ENCODE measurements at regions not wholly inside any gene's neighbourhood (a gene's known extent, or its start where the extent isn't known, plus 50 kb on each side); places are given as distances from the start of the nearest gene placed in this dataset.
"Not testable (repeated sequence)": the region's sequence is repeated elsewhere in the genome, so short reads cannot be mapped to it uniquely, and the experiment has no call there.

GRCh38 chr5:88656221-88656950 is 226.6 kb downstream of the MEF2C start:
- no peaks in the 10 kb centered on the region for H3K36me3 Mint-ChIP-seq (ENCODE audit: low read depth)
- peaks cover 50% of the 10 kb centered on the region for H3K27me3 Mint-ChIP-seq
- intact Hi-C loops (cut with micrococcal nuclease) = no loop called here
- no peaks in the 10 kb centered on the region for H3K9me3 Mint-ChIP-seq
- H3K4me1 Mint-ChIP-seq (ENCODE audit: low read depth) = peaks cover 14% of the 10 kb centered on the region
- H3K27ac Mint-ChIP-seq = no peak overlapping the region
- H3K4me3 Mint-ChIP-seq = no peak overlapping the region

GRCh38 chr5:88653471-88653870 is 229.5 kb downstream of the MEF2C start:
- H3K4me3 Mint-ChIP-seq = no peak overlapping the region
- intact Hi-C loops (cut with micrococcal nuclease) = no loop called here
- no peak overlapping the region for H3K27ac Mint-ChIP-seq
- peaks cover 32% of the 10 kb centered on the region for H3K27me3 Mint-ChIP-seq
- no peaks in the 10 kb centered on the region for H3K4me1 Mint-ChIP-seq (ENCODE audit: low read depth)
- H3K36me3 Mint-ChIP-seq (ENCODE audit: low read depth) = no peaks in the 10 kb centered on the region
- no peaks in the 10 kb centered on the region for H3K9me3 Mint-ChIP-seq

- no peak overlapping the region for H3K27ac Mint-ChIP-seq
- no peaks in the 10 kb centered on the region for H3K4me1 Mint-ChIP-seq (ENCODE audit: low read depth)
- H3K36me3 Mint-ChIP-seq (ENCODE audit: low read depth) = no peaks in the 10 kb centered on the region
- H3K4me3 Mint-ChIP-seq = no peak overlapping the region
- intact Hi-C loops (cut with micrococcal nuclease) = no loop called here
- no peaks in the 10 kb centered on the region for H3K9me3 Mint-ChIP-seq
- peaks cover 26% of the 10 kb centered on the region for H3K27me3 Mint-ChIP-seq
These were observed 235.1 kb downstream of the MEF2C start for GRCh38 chr5:88647901-88648300.

- H3K27ac Mint-ChIP-seq = no peak overlapping the region
- intact Hi-C loops (cut with micrococcal nuclease) = no loop called here
- no peak overlapping the region for H3K4me3 Mint-ChIP-seq
- no peaks in the 10 kb centered on the region for H3K36me3 Mint-ChIP-seq (ENCODE audit: low read depth)
- no peaks in the 10 kb centered on the region for H3K4me1 Mint-ChIP-seq (ENCODE audit: low read depth)
- no peaks in the 10 kb centered on the region for H3K9me3 Mint-ChIP-seq
- peaks cover 20% of the 10 kb centered on the region for H3K27me3 Mint-ChIP-seq
These were observed 236.1 kb downstream of the MEF2C start for GRCh38 chr5:88646866-88647265.

- no peak overlapping the region for H3K27ac Mint-ChIP-seq
- peaks cover 9% of the 10 kb centered on the region for H3K27me3 Mint-ChIP-seq
- intact Hi-C loops (cut with micrococcal nuclease) = no loop called here
- no peaks in the 10 kb centered on the region for H3K4me1 Mint-ChIP-seq (ENCODE audit: low read depth)
- no peaks in the 10 kb centered on the region for H3K36me3 Mint-ChIP-seq (ENCODE audit: low read depth)
- no peak overlapping the region for H3K4me3 Mint-ChIP-seq
- no peaks in the 10 kb centered on the region for H3K9me3 Mint-ChIP-seq
These were observed 238.3 kb downstream of the MEF2C start for GRCh38 chr5:88644676-88645075.

- no peaks in the 10 kb centered on the region for H3K4me1 Mint-ChIP-seq (ENCODE audit: low read depth)
These were observed 239.7 kb downstream of the MEF2C start for GRCh38 chr5:88643315-88643714.

GRCh38 chr5:88634014-88634413 is 249.0 kb downstream of the MEF2C start:
- H3K27ac Mint-ChIP-seq = no peak overlapping the region
- intact Hi-C loops (cut with micrococcal nuclease) = no loop called here
- H3K27me3 Mint-ChIP-seq = no peaks in the 10 kb centered on the region
- H3K4me1 Mint-ChIP-seq (ENCODE audit: low read depth) = no peaks in the 10 kb centered on the region
- H3K36me3 Mint-ChIP-seq (ENCODE audit: low read depth) = no peaks in the 10 kb centered on the region
- no peaks in the 10 kb centered on the region for H3K9me3 Mint-ChIP-seq
- no peak overlapping the region for H3K4me3 Mint-ChIP-seq

More at GRCh38 chr5:88643315-88643714, 239.7 kb downstream of the MEF2C start:
- Mint-ChIP-seq H3K4me3 (no peak overlapping the region), H3K9me3 (no peaks in the 10 kb centered on the region), H3K36me3 (ENCODE audit: low read depth) (no peaks in the 10 kb centered on the region), H3K27ac (no peak overlapping the region), H3K27me3 (peaks cover 9% of the 10 kb centered on the region)
- intact Hi-C loops (cut with micrococcal nuclease) = no loop called here

- H3K27me3 Mint-ChIP-seq; H3K4me1 Mint-ChIP-seq (ENCODE audit: low read depth); H3K4me3 Mint-ChIP-seq; intact Hi-C loops (cut with micrococcal nuclease); H3K36me3 Mint-ChIP-seq (ENCODE audit: low read depth); H3K27ac Mint-ChIP-seq: not testable (repeated sequence)
- H3K9me3 Mint-ChIP-seq = peaks cover 23% of the 10 kb centered on the region
These were observed 260.1 kb downstream of the MEF2C start for GRCh38 chr5:88622890-88623289.

- H3K4me3 Mint-ChIP-seq; H3K27me3 Mint-ChIP-seq; intact Hi-C loops (cut with micrococcal nuclease); H3K27ac Mint-ChIP-seq; H3K36me3 Mint-ChIP-seq (ENCODE audit: low read depth); H3K4me1 Mint-ChIP-seq (ENCODE audit: low read depth): not testable (repeated sequence)
- peaks cover 15% of the 10 kb centered on the region for H3K9me3 Mint-ChIP-seq
These were observed 267.2 kb downstream of the MEF2C start for GRCh38 chr5:88615767-88616166.

GRCh38 chr5:88613051-88613450 is 269.9 kb downstream of the MEF2C start:
- Mint-ChIP-seq H3K4me3 (no peak overlapping the region), H3K36me3 (ENCODE audit: low read depth) (no peaks in the 10 kb centered on the region), H3K27ac (no peak overlapping the region), H3K27me3 (no peaks in the 10 kb centered on the region), H3K9me3 (peaks cover 9% of the 10 kb centered on the region), H3K4me1 (ENCODE audit: low read depth) (no peaks in the 10 kb centered on the region)
- intact Hi-C loops (cut with micrococcal nuclease) = no loop called here

- Mint-ChIP-seq H3K4me3 (no peak overlapping the region), H3K9me3 (peaks cover 9% of the 10 kb centered on the region), H3K27ac (no peak overlapping the region), H3K27me3 (no peaks in the 10 kb centered on the region), H3K36me3 (ENCODE audit: low read depth) (no peaks in the 10 kb centered on the region), H3K4me1 (ENCODE audit: low read depth) (no peaks in the 10 kb centered on the region)
- intact Hi-C loops (cut with micrococcal nuclease) = no loop called here
These were observed 272.4 kb downstream of the MEF2C start for GRCh38 chr5:88610586-88610985.

- Mint-ChIP-seq H3K9me3 (no peaks in the 10 kb centered on the region), H3K27me3 (no peaks in the 10 kb centered on the region), H3K4me1 (ENCODE audit: low read depth) (no peaks in the 10 kb centered on the region), H3K36me3 (ENCODE audit: low read depth) (no peaks in the 10 kb centered on the region), H3K4me3 (no peak overlapping the region), H3K27ac (no peak overlapping the region)
- intact Hi-C loops (cut with micrococcal nuclease) = no loop called here
These were observed 275.5 kb downstream of the MEF2C start for GRCh38 chr5:88607492-88607891.

- H3K27ac Mint-ChIP-seq = no peak overlapping the region
- intact Hi-C loops (cut with micrococcal nuclease) = no loop called here
- no peaks in the 10 kb centered on the region for H3K4me1 Mint-ChIP-seq (ENCODE audit: low read depth)
- H3K9me3 Mint-ChIP-seq = no peaks in the 10 kb centered on the region
- no peak overlapping the region for H3K4me3 Mint-ChIP-seq
- no peaks in the 10 kb centered on the region for H3K36me3 Mint-ChIP-seq (ENCODE audit: low read depth)
- H3K27me3 Mint-ChIP-seq = no peaks in the 10 kb centered on the region
These were observed 276.4 kb downstream of the MEF2C start for GRCh38 chr5:88606626-88607025.

GRCh38 chr5:88606173-88606572 is 276.8 kb downstream of the MEF2C start:
- Mint-ChIP-seq H3K27me3 (no peaks in the 10 kb centered on the region), H3K27ac (no peak overlapping the region), H3K4me3 (no peak overlapping the region), H3K9me3 (no peaks in the 10 kb centered on the region), H3K4me1 (ENCODE audit: low read depth) (no peaks in the 10 kb centered on the region), H3K36me3 (ENCODE audit: low read depth) (no peaks in the 10 kb centered on the region)
- intact Hi-C loops (cut with micrococcal nuclease) = no loop called here

- no peaks in the 10 kb centered on the region for H3K27me3 Mint-ChIP-seq
- no peaks in the 10 kb centered on the region for H3K4me1 Mint-ChIP-seq (ENCODE audit: low read depth)
- no peaks in the 10 kb centered on the region for H3K36me3 Mint-ChIP-seq (ENCODE audit: low read depth)
- H3K27ac Mint-ChIP-seq = no peak overlapping the region
- no peak overlapping the region for H3K4me3 Mint-ChIP-seq
- H3K9me3 Mint-ChIP-seq = no peaks in the 10 kb centered on the region
- intact Hi-C loops (cut with micrococcal nuclease) = no loop called here
These were observed 280.4 kb downstream of the MEF2C start for GRCh38 chr5:88602584-88602983.

All from dendritic cell treated with granulocyte-macrophage colony-stimulating factor and Interleukin-4, amounts not matched to agents 40 ng/mL and 50 ng/mL, for 4 days (primary cell).